GM12891 (cell line): ENCODE measurements at regions not wholly inside any gene's neighbourhood (a gene's known extent, or its start where the extent isn't known, plus 50 kb on each side); places are given as distances from the start of the nearest gene placed in this dataset.

Source experiments
- POLR2AphosphoS5 ChIP-seq: IDR thresholded peaks from 2 replicates; pipeline ENCODE4 v1.6.1; 2011; ENCODE audit warnings: low read depth, low read length, control low read depth
- SPI1 ChIP-seq: IDR thresholded peaks from 2 replicates; pipeline ENCODE4 v1.6.1; 2011; ENCODE audit warnings: low read depth, low read length, control low read depth

DNA sequence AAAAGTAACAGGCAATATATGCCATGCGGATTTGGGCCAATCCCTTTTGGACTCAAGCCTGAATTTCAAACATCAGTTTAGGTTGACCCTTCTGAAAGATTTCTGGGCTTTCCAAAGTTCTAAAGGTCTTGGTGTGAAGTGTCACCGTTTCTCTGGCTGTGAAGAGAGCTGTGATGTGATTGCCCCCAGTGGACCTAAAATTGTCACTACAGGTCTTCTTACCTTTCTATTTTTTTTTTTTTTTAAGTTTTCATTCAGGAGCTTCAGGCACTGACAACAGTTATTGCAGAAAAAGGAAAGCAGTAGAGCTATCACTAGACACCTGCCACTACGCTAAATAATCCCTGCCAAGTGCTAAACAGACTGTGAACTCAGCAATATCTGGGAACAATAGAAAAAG lies 75.7 kb upstream of the OPRM1 start:
- no peak for TF ChIP-seq SPI1
- TF ChIP-seq POLR2AphosphoS5 = no peak
